SKM-1 (cell line): ENCODE measurements at regions not wholly inside any gene's neighbourhood (a gene's known extent, or its start where the extent isn't known, plus 50 kb on each side); places are given as distances from the start of the nearest gene placed in this dataset.

Experiments
- DNase-seq: peaks from one replicate; lab custom pipeline; 2025; ENCODE audit not compliant: unreplicated experiment; lab: John Stamatoyannopoulos, UW

GRCh38 chr4:181525634-181526033, 717.6 kb upstream of the TENM3 start:
- no peak for DNase-seq

GRCh38 chr4:181528570-181529184, 714.5 kb upstream of the TENM3 start:
- DNase-seq, result peak; percentile 19

- no peak for DNase-seq
Observed at GRCh38 chr4:181529537-181529936, 713.7 kb upstream of the TENM3 start.

- no peak for DNase-seq
Observed at GRCh38 chr4:181536196-181536746, 706.9 kb upstream of the TENM3 start.

GRCh38 chr4:181536811-181537434, 706.3 kb upstream of the TENM3 start:
- DNase-seq, result no peak

- no peak for DNase-seq
Observed at GRCh38 chr4:181538431-181538830, 704.8 kb upstream of the TENM3 start.

GRCh38 chr4:181541396-181541795, 701.8 kb upstream of the TENM3 start:
- DNase-seq, result no peak

GRCh38 chr4:181548873-181549575, 694.2 kb upstream of the TENM3 start:
- DNase-seq, result no peak

- DNase-seq, result no peak
Observed at GRCh38 chr4:181549576-181550188, 693.5 kb upstream of the TENM3 start.

GRCh38 chr4:181550381-181550780, 692.8 kb upstream of the TENM3 start:
- DNase-seq, result no peak

- no peak for DNase-seq
Observed at GRCh38 chr4:181559637-181560036, 683.6 kb upstream of the TENM3 start.

GRCh38 chr4:181562399-181562798, 680.8 kb upstream of the TENM3 start:
- DNase-seq, result no peak

- no peak for DNase-seq
Observed at GRCh38 chr4:181564625-181565024, 678.6 kb upstream of the TENM3 start.

GRCh38 chr4:181566490-181566889, 676.7 kb upstream of the TENM3 start:
- DNase-seq, result no peak

GRCh38 chr4:181569553-181569952, 673.6 kb upstream of the TENM3 start:
- DNase-seq, result peak; percentile 32

GRCh38 chr4:181578911-181579310, 664.3 kb upstream of the TENM3 start:
- DNase-seq, result no peak

- no peak for DNase-seq
Observed at GRCh38 chr4:181579486-181579885, 663.7 kb upstream of the TENM3 start.

- DNase-seq, result no peak
Observed at GRCh38 chr4:181581983-181582382, 661.2 kb upstream of the TENM3 start.

- DNase-seq, result no peak
Observed at GRCh38 chr4:181582595-181582994, 660.6 kb upstream of the TENM3 start.

- no peak for DNase-seq
Observed at GRCh38 chr4:181588733-181589302, 654.4 kb upstream of the TENM3 start.

- no peak for DNase-seq
Observed at GRCh38 chr4:181592221-181592745, 650.9 kb upstream of the TENM3 start.
